ENCODE measurements at regions not wholly inside any gene's neighbourhood (a gene's known extent, or its start where the extent isn't known, plus 50 kb on each side); places are given as distances from the start of the nearest gene placed in this dataset.

DNA sequence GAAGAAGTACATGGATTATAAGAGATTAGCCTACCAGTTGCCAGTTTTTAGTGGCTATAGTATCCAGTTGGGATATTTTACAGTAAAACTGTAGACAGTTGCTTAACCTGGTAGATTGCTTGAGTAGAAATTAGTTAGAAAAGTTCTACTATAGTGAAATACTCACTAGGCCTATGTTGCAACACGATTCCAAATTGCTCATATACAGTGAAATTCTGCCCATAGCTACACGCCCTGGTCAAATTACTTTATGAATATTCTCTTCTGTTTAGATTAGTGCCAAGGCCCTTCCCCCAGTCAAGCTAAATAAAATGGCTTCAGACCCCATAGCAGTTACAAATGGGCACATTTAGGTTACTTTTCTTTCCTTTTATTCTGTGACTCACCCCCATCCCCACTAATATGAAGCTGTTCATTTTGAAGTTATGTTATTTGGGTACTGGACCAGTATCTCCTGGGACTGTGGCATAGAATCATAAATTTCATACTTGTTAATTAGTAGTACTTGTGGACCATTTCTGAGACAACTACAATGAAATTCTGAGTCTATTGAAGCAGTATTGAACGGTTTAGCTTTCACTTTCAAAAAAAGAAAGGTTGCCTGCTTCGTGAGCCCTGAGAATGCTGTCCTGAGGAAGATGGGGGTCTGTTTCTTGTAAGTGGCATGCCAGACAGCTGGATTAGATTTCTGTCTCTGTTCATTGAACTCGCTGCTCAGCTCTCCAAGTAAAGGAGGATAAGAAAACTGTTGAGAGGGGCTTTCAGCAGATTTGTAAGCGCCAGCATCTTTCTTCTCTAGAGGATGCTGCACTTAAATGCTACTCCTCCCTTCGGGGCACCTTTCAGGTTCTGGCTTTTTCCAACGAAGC is 65.8 kb upstream of the CFAP20DC start:
- DNase-seq: no peak

DNA sequence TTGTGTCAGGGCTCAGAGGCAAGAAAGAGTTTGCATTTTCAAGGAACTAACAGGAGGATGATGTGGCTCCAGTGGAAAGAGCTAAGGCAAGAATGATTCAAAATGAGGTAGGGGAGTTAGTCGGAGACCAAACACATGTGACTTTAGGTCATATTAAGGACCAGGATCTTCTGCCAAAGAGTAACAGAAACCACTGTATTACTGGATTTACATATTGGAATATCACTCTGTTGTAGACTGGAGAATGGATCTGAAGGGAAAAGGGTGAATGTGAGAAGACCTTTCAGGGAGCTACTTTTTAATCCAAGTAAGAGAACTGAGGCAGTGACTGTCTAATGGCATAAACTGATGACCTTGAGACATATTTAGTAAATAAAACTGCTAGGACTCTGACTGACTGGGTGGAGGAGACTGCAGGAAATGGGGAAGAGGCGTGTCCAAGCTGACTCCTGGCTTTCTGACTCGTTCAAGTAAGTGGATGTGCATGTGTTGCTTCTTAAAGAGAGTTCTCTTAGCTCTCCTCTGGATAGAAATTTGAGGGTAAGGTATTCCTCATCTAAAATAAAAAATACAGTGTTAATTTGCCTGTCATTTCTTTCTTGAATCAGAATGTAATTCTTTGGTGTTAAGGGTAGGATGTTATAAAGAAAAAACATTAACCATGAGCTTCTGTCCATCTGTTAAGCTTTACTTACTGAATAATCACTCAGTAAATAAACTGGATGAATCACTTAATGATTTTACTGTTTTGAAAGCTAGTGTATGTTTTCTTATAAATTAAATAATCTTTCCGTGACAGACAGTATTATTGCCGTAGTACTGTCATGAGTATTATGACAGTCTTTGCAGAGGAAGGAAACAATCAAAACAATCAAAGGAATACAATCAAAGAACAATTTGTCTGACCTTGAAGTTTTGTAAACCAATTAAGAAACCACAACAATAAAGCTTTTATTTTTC is 58.3 kb upstream of the CFAP20DC start:
- DNase-seq: no peak

DNA sequence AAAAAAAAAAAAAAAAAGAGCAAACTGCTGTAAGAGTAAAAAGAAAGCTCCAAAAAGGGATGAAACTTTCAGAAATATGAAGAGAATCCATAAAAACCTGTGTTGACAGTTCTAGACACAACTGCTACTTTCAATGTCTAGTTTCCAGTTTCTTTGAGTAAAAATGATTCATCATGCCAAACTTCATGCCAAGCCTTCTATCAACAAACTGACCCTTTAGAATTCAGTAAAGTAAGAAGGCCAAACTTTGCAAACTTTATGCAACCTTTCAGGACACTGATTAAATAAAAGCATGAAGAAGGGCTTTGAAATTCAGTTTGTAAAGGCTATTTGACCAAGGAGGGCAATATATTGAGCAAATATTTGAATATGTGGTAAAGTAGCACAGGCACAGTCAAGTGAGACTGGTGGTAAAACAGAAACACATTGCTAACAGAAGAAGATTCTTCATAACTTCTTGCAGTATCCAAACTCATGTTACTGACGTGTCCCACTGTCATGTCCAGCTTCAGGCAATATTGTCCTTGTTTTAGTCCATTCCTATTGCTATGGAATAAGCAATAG is 56.3 kb upstream of the CFAP20DC start:
- no peak for DNase-seq

DNA sequence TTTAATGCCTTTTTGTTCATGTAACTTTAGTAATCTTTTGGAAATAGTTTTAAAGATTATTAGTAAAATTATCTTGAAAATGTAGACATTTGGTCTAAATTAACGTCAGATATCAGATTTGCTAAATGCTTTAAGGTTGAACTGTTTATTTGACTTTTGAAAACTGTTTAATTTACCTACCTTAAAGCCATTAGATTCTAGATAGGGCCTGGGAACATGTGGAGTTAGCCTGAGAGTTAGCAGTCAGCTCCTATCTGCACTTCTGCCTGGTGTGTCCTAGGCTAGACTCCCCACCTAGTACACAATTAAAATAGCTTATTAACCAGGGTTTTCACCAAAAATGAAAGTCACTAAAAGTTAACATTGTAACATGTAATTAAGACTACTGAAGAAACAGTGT is 53.7 kb upstream of the CFAP20DC start:
- DNase-seq: no peak

DNA sequence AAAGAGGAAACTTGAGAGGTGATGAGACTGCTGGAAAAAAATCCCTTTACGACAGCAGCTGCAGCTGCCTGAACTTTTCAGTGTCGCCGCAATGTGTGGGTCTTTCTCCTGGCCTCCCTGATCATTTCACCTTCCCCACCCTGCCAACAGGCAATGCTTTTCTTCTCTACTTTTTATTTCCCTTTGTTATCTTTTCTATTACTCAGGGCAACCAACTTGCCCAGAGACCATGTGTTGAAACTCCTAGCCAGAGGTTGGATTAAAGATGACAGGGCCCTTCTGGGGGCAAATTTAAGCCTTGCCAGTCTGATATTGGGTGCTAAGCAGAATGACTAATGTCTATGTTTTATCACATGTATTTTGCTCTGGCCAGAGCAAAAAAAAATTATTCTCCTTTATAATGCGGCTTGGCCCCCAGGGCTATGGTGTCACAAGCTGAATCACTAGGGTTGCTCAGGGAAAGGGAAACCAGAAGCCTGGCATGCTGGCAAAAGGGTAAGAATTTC is 51.5 kb upstream of the CFAP20DC start:
- no peak for DNase-seq

All from NCI-H2029 (cell line).